Prostate gland (tissue), 2 donors: ENCODE measurements at regions not wholly inside any gene's neighbourhood (a gene's known extent, or its start where the extent isn't known, plus 50 kb on each side); places are given as distances from the start of the nearest gene placed in this dataset.

Experiments
- POLR2AphosphoS5 ChIP-seq: sonication (generic); formaldehyde crosslinking; IDR thresholded peaks from one replicate; pipeline ENCODE4 v1.6.1; 2017; ENCODE audit warnings: antibody characterized with exemption
- TF ChIP-seq, protein P1 (sequence below), 4 experiments: fragments of 200-600 bp in 2 of 4; fragments of 450-650 bp in 2 of 4; sonication (generic) in 2 of 4; IDR thresholded peaks; 1 replicate in 3 of 4; 2 replicates in 1 of 4; pipeline ENCODE4 v1.5.1; 2016 to 2019; ENCODE audit warnings: antibody characterized with exemption in 4 of 4, mild to moderate bottlenecking in 2 of 4, moderate library complexity in 2 of 4

DNA sequence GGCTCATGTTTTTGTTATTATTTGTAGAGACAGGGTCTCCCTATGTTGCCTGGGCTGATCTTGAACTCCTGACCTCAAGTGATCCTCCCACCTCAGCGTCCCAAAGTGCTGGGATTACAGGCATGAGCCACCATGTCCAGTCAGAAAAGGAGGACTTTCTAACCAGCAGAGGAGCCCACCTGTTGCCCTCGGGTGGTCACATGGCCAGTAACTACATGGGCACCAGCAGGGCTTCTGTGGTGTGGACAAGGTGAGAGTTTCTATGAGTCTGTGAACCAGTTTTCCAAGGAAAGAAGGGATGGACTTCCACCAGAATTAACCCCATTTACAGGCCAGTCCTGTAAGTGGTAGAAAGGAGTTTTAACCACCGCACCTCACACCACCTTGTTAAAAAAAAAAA is 125.4 kb downstream of the RIN2 start:
- TF ChIP-seq, protein P1, sequence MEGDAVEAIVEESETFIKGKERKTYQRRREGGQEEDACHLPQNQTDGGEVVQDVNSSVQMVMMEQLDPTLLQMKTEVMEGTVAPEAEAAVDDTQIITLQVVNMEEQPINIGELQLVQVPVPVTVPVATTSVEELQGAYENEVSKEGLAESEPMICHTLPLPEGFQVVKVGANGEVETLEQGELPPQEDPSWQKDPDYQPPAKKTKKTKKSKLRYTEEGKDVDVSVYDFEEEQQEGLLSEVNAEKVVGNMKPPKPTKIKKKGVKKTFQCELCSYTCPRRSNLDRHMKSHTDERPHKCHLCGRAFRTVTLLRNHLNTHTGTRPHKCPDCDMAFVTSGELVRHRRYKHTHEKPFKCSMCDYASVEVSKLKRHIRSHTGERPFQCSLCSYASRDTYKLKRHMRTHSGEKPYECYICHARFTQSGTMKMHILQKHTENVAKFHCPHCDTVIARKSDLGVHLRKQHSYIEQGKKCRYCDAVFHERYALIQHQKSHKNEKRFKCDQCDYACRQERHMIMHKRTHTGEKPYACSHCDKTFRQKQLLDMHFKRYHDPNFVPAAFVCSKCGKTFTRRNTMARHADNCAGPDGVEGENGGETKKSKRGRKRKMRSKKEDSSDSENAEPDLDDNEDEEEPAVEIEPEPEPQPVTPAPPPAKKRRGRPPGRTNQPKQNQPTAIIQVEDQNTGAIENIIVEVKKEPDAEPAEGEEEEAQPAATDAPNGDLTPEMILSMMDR (IDR thresholded peaks at IDR 0.05): no peak
- no peak for TF ChIP-seq POLR2AphosphoS5
